Prostate gland (tissue), 2 donors: ENCODE measurements at regions not wholly inside any gene's neighbourhood (a gene's known extent, or its start where the extent isn't known, plus 50 kb on each side); places are given as distances from the start of the nearest gene placed in this dataset.

ENCODE experiments used
- DNase-seq: peaks from one replicate; pipeline ENCODE4 v3.0.0-alpha.2; 2019; ENCODE audit warnings: low spot score
- H3K27ac ChIP-seq, 2 donors: fragments of 200-600 bp; sonication (generic); 2 replicates each; pipeline ENCODE4 v1.5.1; 2017 to 2019
- H3K27me3 ChIP-seq: fragments of 200-600 bp; sonication (generic); replicated peaks from 2 replicates; pipeline ENCODE4 v1.5.1; 2019; ENCODE audit not compliant: insufficient read depth
- H3K36me3 ChIP-seq, 2 donors: fragments of 200-600 bp; sonication (generic); 1 replicate in 1 of 2; 2 replicates in 1 of 2; pipeline versions ENCODE4 v1.5.1 to v1.8.1; 2017 to 2019
- H3K4me1 ChIP-seq: fragments of 200-600 bp; sonication (generic); replicated peaks from 2 replicates; pipeline ENCODE4 v1.5.1; 2019
- H3K4me3 ChIP-seq, 2 donors: fragments of 200-600 bp; sonication (generic); 2 replicates each; pipeline ENCODE4 v1.5.1; 2017 to 2019
- H3K9me3 ChIP-seq: fragments of 200-600 bp; sonication (generic); 2 replicates; pipeline ENCODE4 v1.5.1; 2017
- POLR2A ChIP-seq: fragments of 450-650 bp; IDR thresholded peaks from one replicate; pipeline ENCODE4 v1.6.1; 2016; ENCODE audit warnings: antibody characterized with exemption, mild to moderate bottlenecking
- POLR2AphosphoS5 ChIP-seq: sonication (generic); formaldehyde crosslinking; IDR thresholded peaks from one replicate; pipeline ENCODE4 v1.6.1; 2017; ENCODE audit warnings: antibody characterized with exemption
- WGBS: methylation state at CpG from one replicate; pipeline ENCODE4 v1.1.5; 2018; 5-methylcytosine and 5-hydroxymethylcytosine counted together
- intact Hi-C: fragments of 100-400 bp; cut with DNase I; formaldehyde crosslinking; loops from one replicate; pipeline ENCODE4 v1.14.2; 2022
- TF ChIP-seq, protein P1 (sequence below), 4 experiments: fragments of 200-600 bp in 2 of 4; fragments of 450-650 bp in 2 of 4; sonication (generic) in 2 of 4; IDR thresholded peaks; 1 replicate in 3 of 4; 2 replicates in 1 of 4; pipeline ENCODE4 v1.5.1; 2016 to 2019; ENCODE audit warnings: antibody characterized with exemption in 4 of 4, mild to moderate bottlenecking in 2 of 4, moderate library complexity in 2 of 4

DNA sequence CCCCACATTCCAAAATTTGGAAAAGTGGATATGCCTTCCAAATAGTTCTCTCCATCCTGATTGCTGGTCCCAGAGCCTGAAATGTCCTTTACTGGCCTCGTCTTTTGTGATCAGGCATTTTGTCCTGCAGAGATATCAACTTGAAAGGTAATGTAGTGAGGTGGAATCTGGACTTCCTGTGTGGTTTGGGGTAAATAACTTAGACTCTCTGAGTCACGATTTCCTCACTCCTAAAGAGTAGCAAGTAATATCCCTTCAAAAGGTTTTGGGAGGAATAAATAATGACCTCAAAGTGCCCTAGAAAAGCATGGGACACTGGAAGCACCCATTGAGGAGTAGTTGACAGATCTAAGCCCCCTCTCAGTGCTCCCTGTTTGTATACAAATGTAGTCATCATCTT is 426.6 kb downstream of the OMA1 start:
- 93% methylated on average over 2 of the region's 2 CpGs for whole genome bisulfite sequencing
- DNase-seq: no peak
- no peaks in the 10 kb centered on the region for H3K4me1 ChIP-seq
- no peaks in the 10 kb centered on the region for H3K36me3 ChIP-seq
- no peaks in the 10 kb centered on the region for H3K9me3 ChIP-seq
- intact Hi-C loops: no loop called here
- H3K27me3 ChIP-seq: no peaks in the 10 kb centered on the region
- H3K27ac ChIP-seq: no peak overlapping the region
- H3K4me3 ChIP-seq: no peak overlapping the region
- TF ChIP-seq POLR2AphosphoS5 (no peak), POLR2A (no peak)
- TF ChIP-seq, protein P1, sequence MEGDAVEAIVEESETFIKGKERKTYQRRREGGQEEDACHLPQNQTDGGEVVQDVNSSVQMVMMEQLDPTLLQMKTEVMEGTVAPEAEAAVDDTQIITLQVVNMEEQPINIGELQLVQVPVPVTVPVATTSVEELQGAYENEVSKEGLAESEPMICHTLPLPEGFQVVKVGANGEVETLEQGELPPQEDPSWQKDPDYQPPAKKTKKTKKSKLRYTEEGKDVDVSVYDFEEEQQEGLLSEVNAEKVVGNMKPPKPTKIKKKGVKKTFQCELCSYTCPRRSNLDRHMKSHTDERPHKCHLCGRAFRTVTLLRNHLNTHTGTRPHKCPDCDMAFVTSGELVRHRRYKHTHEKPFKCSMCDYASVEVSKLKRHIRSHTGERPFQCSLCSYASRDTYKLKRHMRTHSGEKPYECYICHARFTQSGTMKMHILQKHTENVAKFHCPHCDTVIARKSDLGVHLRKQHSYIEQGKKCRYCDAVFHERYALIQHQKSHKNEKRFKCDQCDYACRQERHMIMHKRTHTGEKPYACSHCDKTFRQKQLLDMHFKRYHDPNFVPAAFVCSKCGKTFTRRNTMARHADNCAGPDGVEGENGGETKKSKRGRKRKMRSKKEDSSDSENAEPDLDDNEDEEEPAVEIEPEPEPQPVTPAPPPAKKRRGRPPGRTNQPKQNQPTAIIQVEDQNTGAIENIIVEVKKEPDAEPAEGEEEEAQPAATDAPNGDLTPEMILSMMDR (IDR thresholded peaks at IDR 0.05): no peak

DNA sequence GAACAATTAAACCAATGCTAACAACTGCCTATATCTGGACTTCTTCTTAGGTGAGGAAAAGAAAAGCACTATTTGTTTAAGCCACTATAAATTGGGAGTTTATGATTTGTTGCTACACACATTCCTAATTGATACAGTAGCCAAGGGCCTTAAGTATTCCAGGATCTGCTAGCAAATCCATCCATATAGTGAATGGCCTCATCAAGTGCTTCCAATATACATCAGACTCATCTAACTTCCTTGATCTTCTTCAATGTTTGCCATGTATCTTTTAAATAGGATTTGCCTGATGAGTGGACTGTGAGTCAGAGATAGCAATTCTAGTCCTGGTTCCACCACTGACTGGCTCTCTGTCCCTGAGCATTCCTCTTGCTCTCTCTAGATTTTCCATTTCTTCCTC is 430.2 kb downstream of the OMA1 start:
- no peak for DNase-seq
- no peaks in the 10 kb centered on the region for H3K9me3 ChIP-seq
- H3K27ac ChIP-seq: no peak overlapping the region
- H3K27me3 ChIP-seq: peaks cover 3% of the 10 kb centered on the region
- no peak overlapping the region for H3K4me3 ChIP-seq
- no peaks in the 10 kb centered on the region for H3K4me1 ChIP-seq
- H3K36me3 ChIP-seq: no peaks in the 10 kb centered on the region
- TF ChIP-seq, protein P1 (IDR thresholded peaks at IDR 0.05): no peak
- TF ChIP-seq POLR2A: no peak
- TF ChIP-seq POLR2AphosphoS5: no peak
- intact Hi-C loops: no loop called here

DNA sequence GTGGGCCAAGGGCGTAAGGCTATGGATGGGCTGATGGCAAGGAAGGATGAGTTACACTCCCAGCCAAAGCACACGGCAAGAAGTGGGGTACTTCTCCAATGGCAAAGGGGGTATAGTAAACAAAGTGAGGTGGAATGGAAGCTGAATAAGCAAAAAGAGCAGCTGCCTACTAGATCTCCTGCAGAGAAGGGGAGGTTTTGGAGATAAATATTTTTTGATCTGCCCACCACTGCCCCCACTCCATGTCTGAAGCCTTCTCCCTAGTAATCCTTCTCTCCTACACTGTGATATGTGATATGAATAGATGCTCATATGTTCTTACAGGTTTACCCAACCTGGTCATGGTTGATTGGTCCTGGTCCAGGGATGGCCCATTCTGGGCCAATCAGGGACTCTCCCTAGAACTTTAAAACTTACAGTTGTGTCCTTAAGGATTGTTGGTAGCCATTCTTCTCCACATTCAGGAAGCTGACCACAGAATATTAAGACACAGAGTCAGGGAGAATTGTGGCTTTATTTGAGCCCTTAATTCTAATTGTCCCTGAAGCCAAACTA is 436.8 kb downstream of the OMA1 start:
- peaks cover 3% of the 10 kb centered on the region for H3K27me3 ChIP-seq
- DNase-seq: no peak
- WGBS: 83% methylated on average over 2 of the region's 2 CpGs
- intact Hi-C loops: no loop called here
- H3K27ac ChIP-seq: no peak overlapping the region
- H3K4me3 ChIP-seq: no peak overlapping the region
- no peak for TF ChIP-seq POLR2A
- TF ChIP-seq, protein P1 (IDR thresholded peaks at IDR 0.05): no peak
- no peak for TF ChIP-seq POLR2AphosphoS5
- no peaks in the 10 kb centered on the region for H3K36me3 ChIP-seq
- H3K9me3 ChIP-seq: no peaks in the 10 kb centered on the region
- no peaks in the 10 kb centered on the region for H3K4me1 ChIP-seq

DNA sequence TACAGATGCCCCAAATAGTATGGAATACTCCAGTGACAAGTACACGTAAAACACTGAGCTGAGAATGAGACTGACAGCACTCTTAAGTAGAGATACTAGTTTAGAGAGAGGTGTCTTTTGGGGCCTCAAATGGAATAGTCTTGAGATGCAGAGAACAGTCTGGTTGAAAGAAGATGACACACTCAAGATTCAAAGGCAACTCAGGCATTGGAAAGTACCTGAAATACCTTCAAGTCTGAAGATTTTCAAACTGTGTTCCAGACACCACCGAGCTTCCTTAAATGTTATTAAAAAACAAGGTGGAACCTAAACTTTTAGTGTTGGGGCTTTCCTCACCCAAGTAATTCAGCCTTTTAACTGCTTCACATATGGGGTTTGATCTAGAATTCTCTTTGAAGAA is 437.7 kb downstream of the OMA1 start:
- no peaks in the 10 kb centered on the region for H3K9me3 ChIP-seq
- intact Hi-C loops: no loop called here
- no peak overlapping the region for H3K4me3 ChIP-seq
- DNase-seq: no peak
- H3K4me1 ChIP-seq: no peaks in the 10 kb centered on the region
- H3K36me3 ChIP-seq: no peaks in the 10 kb centered on the region
- H3K27me3 ChIP-seq: peaks cover 3% of the 10 kb centered on the region
- WGBS: 80% methylated on average over 2 of the region's 2 CpGs
- TF ChIP-seq, protein P1 (IDR thresholded peaks at IDR 0.05): no peak
- TF ChIP-seq POLR2AphosphoS5 (no peak), POLR2A (no peak)
- H3K27ac ChIP-seq: no peak overlapping the region

DNA sequence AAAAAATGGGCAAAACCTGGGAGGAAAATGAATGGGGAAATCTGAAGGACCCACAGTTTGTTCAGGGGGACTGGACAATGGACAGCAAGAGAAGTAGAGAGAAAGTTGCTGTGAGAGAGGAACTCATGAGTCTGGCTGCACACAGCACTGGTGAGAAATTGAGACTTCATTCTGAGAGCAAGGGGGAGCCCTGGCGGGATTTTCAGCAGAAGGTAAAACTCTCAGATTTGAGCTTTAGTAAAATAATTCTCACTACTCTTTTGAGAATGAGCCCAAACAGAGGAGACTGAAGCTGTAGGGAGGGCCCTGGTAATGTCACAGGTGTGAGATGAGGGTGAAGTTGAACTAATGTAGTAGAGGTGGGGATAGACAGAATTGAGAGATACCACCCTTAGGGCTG is 438.6 kb downstream of the OMA1 start:
- Histone ChIP-seq H3K4me3 (no peak overlapping the region), H3K9me3 (no peaks in the 10 kb centered on the region), H3K27ac (no peak overlapping the region), H3K36me3 (no peaks in the 10 kb centered on the region), H3K4me1 (no peaks in the 10 kb centered on the region), H3K27me3 (peaks cover under 1% of the 10 kb centered on the region)
- intact Hi-C loops: no loop called here
- WGBS: 90% methylated on average over 1 of the region's 1 CpG
- no peak for DNase-seq
- no peak for TF ChIP-seq POLR2AphosphoS5
- no peak for TF ChIP-seq POLR2A
- TF ChIP-seq, protein P1 (IDR thresholded peaks at IDR 0.05): no peak
